ENCODE measurements at regions not wholly inside any gene's neighbourhood (a gene's known extent, or its start where the extent isn't known, plus 50 kb on each side); places are given as distances from the start of the nearest gene placed in this dataset.
"Not testable (repeated sequence)": the region's sequence is repeated elsewhere in the genome, so short reads cannot be mapped to it uniquely, and the experiment has no call there.

DNA sequence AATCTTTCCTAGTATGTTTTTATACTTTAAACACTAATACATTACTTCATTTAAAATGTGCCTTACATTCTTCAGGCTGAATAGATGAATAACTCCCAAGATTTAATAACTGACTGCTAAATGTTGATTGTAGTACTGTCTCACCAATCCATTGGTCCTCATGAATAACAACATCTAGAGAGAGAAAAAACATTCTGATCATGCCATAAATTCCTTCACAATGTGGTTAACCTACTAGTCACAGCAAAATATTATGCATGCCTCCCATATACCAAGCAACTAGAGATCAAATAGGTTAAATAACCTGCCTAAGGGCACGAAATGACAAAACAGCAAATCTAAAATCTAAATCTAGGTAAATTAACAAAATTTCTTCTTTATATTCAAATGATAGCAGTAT is 66.2 kb downstream of the SYT15 start:
- not testable (repeated sequence) for DNase-seq (ENCODE audit: low spot score)

DNA sequence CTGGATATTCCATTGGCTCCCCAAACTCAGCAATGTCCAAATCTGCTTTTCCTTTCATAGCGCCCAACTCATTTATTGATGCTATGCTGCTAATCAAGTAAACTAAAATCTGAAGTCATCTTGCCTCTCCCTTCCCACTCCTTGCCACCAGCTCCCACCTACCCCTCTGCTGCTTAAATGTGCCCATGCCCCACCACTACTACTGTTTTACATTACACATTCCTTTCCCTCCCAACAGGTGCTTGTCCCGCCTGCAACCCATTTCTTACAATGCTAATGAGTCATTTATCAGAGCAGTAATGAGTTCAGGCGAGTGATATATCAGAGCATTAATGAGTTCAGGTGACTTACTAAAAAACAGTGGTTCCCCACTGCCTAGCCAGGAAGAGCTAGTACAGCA is 67.2 kb downstream of the SYT15 start:
- not testable (repeated sequence) for DNase-seq (ENCODE audit: low spot score)

DNA sequence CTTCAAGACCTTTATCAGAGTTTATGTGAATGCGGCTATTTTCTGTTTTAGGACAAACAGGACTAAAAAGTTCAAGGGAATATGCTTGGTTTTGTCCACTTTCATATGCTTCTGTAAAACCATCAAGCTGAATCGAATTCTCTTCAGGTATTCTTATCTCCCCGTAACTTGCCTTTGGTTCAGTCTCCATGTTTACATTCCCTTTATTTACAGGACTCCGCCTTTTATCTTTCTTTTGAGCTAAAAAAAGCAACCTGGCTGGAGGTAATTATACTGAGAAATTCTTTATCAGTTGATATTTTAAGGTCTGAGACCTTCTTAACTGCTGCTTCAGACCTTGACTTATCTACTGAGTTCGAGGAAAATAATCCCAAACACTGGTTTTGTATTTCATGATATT is 72.0 kb downstream of the SYT15 start:
- not testable (repeated sequence) for DNase-seq (ENCODE audit: low spot score)

DNA sequence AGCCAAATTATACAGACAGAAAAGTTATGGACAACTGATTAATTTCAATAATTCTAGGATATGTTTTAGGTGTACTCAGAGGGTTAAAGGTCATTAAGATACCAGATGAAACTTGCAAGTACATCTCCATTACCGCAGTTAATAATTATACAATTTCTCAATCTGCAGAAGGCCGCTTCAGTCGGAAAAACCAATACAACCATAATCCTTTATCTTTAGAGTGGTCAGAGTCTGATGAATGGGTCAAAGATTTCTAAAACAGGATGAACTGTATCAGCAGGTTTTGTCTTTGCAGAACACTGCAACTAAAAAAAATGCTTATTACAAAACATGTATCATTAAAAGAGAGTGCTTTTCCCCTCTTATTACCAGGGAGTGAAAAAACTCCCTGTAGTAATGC is 78.5 kb downstream of the SYT15 start:
- DNase-seq (ENCODE audit: low spot score), result not testable (repeated sequence)

DNA sequence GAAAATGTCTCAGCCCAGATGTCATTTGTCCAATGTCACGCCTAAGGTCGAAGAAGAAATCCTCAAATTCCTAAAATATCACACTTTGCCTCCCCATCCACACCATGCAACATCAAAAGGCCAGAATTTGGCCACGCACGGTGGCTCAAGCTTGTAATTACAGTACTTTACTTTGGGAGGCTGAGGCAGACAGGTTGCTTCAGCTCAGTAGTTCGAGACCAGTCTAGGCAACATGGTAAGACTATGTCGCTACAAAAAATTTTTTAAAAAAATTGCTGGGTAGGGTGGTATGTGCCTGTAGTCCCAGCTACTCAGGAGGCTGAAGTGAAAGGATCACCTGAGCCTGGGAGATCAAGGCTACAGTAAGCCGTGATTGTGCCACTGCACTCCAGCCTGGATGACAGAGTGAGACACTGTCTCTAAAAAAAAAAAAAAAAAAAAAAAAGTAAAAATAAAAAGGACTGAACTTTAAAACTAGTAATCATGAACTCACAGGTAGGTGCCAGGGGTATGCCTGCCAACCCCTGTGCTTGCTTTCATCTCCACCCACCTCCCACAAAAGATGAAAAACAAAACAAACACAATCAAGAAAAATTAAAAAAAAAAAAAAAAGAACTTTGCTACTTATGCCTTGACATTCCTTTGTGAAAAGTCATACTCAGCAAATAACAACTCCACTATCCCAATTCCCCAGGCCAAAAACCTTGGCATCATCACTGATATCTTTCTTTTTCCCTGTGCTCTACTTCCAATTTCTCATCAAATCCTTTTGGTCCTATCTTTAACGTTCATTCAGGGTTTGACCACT is 81.3 kb downstream of the SYT15 start:
- not testable (repeated sequence) for DNase-seq (ENCODE audit: low spot score)

DNA sequence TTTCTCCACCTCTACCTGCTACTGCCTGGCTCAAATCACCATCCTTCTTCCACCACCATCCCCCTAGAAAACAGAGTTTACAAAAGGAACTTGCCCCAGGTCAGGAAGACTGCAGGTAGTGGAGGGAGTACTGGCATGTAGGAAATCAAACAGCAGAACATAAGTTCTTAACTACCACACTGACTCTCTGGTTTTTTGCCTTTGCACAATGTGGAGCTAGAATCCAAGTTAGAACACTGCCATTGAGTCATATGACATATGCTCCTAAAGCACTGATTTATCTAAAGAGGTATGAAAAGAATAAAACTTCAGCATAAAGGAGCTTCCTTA is 81.9 kb downstream of the SYT15 start:
- not testable (repeated sequence) for DNase-seq (ENCODE audit: low spot score)

DNA sequence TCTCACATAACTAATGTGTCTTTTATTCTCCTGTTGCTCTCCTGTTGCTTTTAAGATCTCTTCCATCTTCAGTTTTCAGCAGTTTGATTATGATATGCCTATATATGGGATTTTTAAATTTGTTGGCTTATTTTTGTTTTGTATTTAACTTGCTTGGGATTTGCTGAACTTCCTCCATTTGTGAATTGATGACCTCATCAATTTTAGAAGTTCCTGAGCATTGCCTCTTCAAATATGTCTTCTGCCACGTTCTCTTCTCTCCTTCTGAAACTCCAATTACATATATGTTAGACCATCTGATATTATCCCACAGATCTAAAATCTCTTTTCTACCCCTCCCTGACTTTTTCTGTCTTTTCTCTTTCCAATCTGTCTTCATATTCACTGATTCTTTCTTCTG is 86.6 kb downstream of the SYT15 start:
- not testable (repeated sequence) for DNase-seq (ENCODE audit: low spot score)

DNA sequence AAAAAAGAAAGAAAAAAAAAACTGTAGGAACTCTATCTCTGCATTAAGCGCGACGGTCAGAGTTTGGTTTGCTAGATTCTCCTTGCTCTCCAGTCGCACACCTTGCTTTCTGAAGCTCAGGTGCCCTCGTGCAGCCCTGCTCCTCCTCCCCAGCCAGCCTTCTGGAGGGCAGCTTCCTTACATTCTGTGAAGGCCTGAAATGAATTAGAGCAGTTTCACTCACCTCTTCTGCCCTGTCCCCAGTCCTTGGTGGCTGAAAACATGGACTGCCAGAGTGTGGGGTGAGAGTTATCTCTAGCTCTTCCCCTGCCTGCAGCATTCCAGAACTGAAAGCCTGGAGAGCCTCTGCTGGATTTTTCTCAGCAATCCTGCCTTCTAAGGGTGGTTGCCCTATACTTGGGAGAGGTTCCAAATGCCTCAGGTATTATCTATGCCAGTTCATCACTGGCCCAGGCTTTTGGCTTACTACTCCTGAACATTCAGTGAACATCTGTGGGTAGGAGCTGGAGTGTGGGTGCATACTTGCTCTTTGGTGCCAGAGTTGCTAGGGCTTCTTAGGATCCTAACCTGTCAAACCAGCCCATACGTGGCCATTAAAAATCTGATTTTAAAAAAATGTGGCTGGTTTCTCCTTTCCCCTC is 89.5 kb downstream of the SYT15 start:
- not testable (repeated sequence) for DNase-seq (ENCODE audit: low spot score)

DNA sequence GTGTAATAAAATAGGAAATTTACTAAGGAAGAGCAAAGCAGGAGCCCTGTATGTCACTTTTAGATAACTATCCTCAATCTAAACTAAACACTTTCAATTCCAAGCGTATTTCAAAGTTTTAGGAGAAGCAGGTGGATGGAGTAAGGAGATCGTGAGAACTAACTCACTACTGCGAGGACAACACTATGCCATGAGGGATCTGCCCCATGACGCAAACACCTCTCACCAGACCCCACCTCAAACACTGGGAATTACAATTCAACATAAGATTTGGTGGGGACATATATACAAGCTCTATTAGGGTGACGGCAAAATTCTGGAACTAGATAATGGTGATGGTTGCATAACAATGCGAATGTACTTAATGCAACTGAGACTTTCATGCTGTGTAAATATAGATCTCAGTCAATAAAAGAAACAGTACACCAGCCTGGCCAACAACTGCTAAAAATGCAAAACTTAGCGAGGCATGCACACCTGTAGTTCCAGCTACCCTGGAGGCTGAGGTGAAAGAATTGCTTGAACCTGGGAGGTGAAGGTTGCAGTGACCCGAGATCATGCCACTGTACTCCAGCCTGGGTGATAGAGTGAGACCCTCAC is 99.0 kb downstream of the SYT15 start:
- DNase-seq (ENCODE audit: low spot score), result not testable (repeated sequence)

DNA sequence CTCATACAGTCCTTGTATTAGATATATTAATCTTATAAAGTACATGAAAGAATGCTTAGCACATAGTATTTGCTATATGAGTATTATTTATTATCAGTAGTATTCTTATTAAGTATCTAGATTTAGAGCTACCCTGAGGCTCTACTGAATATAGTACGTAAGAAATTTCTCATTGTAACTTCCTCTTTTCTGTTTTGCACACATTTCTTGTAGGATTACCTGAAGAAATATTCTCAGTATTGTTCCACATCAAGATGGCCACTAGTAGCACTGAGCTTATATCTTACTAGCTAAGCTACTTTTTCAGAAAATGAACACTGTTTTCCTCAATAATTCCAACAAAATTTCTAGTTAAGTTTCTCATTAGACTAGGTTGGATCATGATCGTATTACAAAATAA is 112.5 kb downstream of the SYT15 start:
- DNase-seq (ENCODE audit: low spot score), result not testable (repeated sequence)

DNA sequence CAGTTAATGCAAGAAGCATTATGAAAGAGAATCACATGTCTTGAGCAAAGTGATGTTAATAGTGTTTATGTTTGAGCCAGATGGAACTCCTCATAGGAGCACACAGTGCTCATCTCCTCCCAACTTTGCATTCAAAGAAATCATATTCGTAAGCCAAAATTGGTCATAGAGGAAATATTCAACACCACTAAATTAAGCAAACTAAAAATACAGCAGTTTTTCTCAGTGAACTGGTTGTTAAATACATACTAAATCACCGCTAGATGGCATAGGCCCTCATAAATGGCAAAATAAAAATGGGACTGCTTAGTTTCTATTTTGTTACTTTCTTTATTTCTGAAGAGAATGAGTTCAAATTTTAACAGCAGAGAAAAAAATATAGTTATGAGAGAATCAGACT is 114.3 kb downstream of the SYT15 start:
- DNase-seq (ENCODE audit: low spot score), result not testable (repeated sequence)

DNA sequence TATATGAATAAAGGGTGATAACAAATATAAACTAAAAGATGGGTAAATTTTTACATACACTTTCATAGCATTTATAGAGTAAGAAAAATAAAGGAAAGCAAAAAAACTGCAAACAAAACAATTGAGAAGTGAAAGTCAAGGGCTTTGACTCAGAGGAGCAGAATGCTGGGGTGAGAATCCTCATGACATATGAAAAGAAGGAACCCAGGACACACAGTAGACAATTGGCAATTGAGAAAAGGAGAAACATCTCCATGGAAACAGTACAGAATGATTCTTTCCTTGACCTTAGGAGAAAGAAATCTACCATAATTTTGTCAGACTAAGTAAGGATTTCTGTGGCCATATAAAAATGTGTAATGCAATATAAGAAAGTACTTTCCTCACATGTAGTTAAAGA is 138.3 kb downstream of the SYT15 start:
- not testable (repeated sequence) for DNase-seq (ENCODE audit: low spot score)

DNA sequence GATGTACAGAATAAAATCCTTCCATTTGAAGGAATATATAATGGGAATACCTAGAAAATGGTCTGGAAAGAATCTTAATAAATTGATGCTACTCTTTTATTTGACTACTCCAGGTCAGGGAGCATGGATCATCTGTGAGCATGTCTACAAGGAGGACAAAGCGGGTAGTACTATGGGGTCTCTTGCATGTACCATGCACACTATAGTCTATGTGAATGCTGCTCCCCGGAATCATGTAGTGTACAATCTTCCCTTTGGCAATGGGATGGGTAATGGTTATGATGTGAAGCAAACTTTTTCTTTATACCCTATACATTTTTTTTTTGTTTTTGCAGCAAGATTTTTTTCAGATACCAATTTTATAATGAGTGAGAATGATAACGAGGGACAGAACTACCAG is 139.1 kb downstream of the SYT15 start:
- DNase-seq (ENCODE audit: low spot score), result not testable (repeated sequence)

DNA sequence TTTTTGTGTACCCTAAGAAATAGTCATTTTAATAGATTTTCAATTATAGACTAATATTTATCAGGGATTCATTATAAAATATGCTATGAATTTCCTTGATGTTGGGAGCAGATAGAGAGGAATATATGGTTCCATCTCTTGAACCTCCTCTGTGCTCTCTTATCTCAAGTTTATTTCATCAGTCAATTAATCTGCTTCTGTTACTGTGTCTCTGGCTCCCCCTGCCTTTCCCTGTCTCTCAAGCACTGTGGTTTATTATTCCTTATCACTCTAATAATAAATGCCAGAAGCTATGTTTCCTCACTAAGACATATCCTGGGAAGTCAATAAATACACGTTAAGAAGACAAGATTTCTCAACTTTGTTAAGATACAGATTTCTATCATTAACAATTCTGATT is 141.5 kb downstream of the SYT15 start:
- DNase-seq (ENCODE audit: low spot score), result peak; percentile 3

DNA sequence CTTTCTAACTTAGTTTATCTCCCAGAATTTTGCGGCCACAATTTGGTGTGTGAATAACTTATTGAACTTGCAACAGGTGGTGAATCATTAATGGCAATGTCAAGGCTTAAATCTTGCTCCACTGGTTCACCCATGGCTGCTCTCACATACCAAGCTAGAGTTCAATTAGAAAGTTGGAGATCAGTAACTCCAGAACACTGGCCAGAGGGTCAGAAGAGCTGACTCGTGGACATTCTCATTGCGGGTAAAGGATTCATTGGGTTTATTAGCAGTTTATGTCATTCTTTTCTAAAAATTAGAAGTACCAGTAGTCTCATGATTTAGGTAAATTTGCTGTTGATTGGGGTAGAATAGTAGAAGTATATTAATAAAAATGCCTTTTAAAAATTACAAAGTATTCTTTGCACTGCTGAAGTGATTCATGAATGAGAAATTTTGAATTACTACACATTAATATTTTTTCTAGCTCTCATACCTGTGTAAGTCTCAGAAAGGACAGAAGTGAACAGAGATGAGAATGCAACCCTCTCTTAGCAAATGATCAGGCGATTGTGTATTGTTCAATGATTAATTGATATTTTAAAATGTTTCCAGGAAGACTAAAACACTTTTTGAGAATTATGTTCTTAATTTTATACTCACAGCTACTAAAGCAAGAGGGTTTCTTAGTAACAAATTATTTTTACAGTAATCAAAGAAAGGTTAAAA is 142.0 kb downstream of the SYT15 start:
- not testable (repeated sequence) for DNase-seq (ENCODE audit: low spot score)

DNA sequence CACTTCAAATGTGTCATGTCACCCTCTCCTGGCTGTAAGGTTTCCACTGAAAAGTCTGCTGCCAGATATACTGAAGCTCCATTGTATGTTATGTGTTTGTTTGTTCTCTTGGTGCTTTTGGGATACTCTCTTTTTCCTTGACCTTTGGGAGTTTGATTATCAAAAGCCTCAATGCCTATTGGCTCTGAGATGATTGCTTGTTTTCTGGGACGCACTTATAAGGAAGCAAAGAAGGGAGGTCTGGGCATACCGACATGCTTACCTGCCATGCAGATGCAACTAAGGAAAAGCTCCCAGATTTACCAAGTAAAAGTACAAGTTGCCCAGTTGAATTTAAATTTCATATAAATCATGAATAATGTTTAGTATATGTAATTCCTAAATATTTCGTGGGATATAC is 145.3 kb downstream of the SYT15 start:
- not testable (repeated sequence) for DNase-seq (ENCODE audit: low spot score)

DNA sequence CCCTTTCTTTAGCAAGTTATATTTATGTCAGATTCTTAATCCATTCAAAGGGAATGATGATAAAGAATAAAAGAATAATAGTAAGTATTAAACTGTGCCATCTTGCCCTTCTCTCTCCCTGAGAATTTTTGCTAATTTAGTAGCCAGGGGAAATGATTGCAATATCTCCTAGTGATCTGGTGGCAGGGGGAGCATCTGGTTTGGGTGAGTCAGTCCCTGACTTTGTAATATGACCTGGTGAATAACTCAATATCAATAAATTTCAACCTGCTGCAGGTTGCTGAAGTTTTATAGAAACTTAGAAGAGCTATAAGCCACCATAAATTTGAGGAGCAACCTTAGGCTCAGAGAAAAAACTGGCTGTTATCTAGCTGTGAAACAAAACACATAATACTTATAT is 149.4 kb downstream of the SYT15 start:
- DNase-seq (ENCODE audit: low spot score), result not testable (repeated sequence)

DNA sequence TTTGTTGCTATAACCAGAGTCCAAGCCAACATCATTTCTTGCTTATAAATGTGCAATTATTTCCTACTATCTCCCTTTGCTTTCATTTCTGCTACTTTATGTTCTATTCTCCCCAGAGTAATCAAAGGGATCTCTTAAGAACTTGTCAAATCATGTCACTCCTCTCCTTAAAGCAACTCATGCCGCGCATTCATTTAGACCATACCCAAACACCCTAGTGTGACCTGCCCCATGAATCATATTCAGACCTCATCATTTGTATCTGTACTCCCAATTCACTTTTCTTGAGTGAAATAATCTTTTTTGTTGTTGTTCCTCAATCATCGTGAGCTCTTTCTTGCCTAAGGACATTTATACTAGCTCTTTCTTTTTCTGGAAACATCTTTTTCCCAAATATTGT is 151.8 kb downstream of the SYT15 start:
- DNase-seq (ENCODE audit: low spot score), result not testable (repeated sequence)

DNA sequence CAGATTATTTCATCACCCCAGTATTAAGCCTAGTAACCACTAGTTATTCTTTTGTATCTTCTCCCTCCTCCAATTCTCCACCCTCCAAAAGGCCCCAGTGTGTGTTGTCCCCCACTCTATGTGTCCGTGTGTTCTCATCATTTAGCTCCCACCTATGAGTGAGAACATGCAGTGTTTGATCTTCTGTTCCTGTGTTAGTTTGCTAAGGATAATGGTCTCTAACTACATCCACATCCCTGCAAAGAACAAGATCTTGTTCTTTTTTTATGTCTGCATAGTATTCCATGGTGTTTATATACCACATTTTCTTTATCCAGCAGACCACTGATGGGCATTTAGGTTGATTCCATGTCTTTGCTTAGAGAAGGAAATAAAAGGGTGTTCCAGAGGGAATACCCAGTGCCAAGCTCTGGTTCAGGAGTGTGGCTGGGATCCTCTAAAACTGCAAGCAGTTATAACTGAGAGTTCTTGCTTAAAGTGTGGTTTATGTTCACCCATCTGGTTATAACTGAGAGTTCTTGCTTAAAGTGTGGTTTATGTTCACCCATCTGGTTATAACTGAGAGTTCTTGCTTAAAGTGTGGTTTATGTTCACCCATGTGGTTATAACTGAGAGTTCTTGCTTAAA is 154.8 kb downstream of the SYT15 start:
- not testable (repeated sequence) for DNase-seq (ENCODE audit: low spot score)

DNA sequence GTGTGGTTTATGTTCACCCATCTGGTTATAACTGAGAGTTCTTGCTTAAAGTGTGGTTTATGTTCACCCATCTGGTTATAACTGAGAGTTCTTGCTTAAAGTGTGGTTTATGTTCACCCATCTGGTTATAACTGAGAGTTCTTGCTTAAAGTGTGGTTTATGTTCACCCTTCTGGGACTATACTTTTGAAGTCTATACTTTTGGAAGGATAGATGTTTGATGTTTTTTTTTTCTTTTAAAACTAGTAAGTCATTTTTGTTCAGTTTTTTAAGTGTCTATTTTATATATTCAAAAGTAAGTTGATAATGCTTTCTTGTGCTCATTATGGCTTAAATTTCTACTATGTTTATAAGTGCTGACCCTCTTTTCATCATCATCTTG is 155.3 kb downstream of the SYT15 start:
- not testable (repeated sequence) for DNase-seq (ENCODE audit: low spot score)

DNA sequence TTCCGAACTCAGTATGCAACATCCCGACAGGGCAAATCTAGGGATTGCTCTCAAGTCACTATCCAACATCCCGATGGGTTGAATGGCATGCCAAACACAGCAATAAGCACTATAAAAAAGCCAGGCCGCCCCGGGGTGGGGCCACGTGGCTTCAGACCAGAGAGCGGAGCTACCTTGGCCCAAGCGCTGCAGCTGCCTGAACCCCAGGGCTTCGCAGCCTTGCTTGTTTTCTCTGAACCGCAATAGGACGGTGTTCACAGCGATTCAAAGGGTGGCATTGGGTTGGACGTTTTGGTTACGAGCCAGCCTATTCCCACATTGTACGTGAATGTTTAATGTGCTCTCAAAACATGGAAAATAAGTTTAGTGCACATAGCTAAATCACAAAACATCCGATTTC is 161.0 kb downstream of the SYT15 start:
- not testable (repeated sequence) for DNase-seq (ENCODE audit: low spot score)

DNA sequence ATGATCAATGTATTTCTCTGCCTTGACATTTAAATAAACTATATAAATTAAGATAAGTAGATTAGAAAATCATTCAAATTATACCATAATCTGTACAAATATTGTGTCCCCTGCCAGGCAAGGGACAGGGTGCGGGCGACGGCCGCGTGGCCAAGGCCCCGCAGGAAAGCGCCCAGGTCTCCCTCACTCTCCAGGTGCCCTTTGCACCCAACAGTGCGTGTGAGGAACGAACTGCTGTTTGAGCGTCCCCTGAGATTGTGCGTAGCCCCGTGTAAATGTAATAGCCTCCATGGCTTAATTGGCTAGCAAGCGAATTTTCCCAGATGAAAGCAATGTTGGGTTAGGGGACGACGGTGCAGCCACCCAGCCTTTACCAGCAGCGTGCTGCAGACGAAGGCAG is 161.4 kb downstream of the SYT15 start:
- DNase-seq (ENCODE audit: low spot score), result not testable (repeated sequence)

Data from A172 (cell line).